H1 (cell line): ENCODE measurements at regions not wholly inside any gene's neighbourhood (a gene's known extent, or its start where the extent isn't known, plus 50 kb on each side); places are given as distances from the start of the nearest gene placed in this dataset.

Source experiments
- CTCF ChIA-PET: fragments of 300-600 bp; sonication (Branson Sonifier 250); formaldehyde crosslinking; loops from one replicate; lab custom pipeline; 2021; ENCODE audit not compliant: partially characterized antibody; lab: Charles Lee
- POLR2A ChIA-PET: fragments of 300-600 bp; sonication (Branson Sonifier 250); formaldehyde crosslinking; loops from one replicate; lab custom pipeline; 2021; ENCODE audit warnings: inconsistent platforms; ENCODE audit not compliant: partially characterized antibody; lab: Charles Lee
- DNase-seq, 2 experiments: peaks; one replicate each; pipeline versions ENCODE4 v3.0.0 to v3.0.0-alpha.2; 2010 to 2022; ENCODE audit warnings: low spot score in 2 of 2, low read depth in 1 of 2, mixed read lengths in 1 of 2
- FAIRE-seq: peaks from 2 replicates; lab custom pipeline; 2011; peaks lifted over from hg19 to GRCh38; lab: Jason Lieb, UNC
- H2AFZ ChIP-seq: 2 replicates; pipeline ENCODE4 v1.8.1; 2012; ENCODE audit warnings: low read length, inconsistent platforms
- H2AK5ac ChIP-seq: 2 replicates; pipeline ENCODE4 v1.6.1; 2013; ENCODE audit warnings: low read depth, low read length
- H2BK120ac ChIP-seq: replicated peaks from 2 replicates; pipeline ENCODE3; 2013; ENCODE audit warnings: low read depth, low read length, inconsistent platforms
- H2BK12ac ChIP-seq: 2 replicates; pipeline ENCODE4 v1.6.1; 2013; ENCODE audit warnings: low read depth, low read length
- H2BK15ac ChIP-seq: 2 replicates; pipeline ENCODE4 v1.6.1; 2013; ENCODE audit warnings: low read length
- H2BK20ac ChIP-seq: 2 replicates; pipeline ENCODE4 v1.6.1; 2013; ENCODE audit warnings: low read length
- H2BK5ac ChIP-seq: 2 replicates; pipeline ENCODE4 v1.6.1; 2013; ENCODE audit warnings: low read depth, low read length
- H3K14ac ChIP-seq: 2 replicates; pipeline ENCODE4 v1.6.1; 2013; ENCODE audit warnings: inconsistent platforms; ENCODE audit not compliant: insufficient read length
- H3K18ac ChIP-seq: 2 replicates; pipeline ENCODE4 v1.6.1; 2013; ENCODE audit warnings: low read length; ENCODE audit errors: extremely low read depth
- H3K23ac ChIP-seq: 2 replicates; pipeline ENCODE4 v1.6.1; 2013; ENCODE audit warnings: inconsistent platforms; ENCODE audit not compliant: insufficient read length
- H3K23me2 ChIP-seq: 2 replicates; pipeline ENCODE4 v1.6.1; 2013; ENCODE audit warnings: low read depth, low read length
- H3K27ac ChIP-seq: 2 replicates; pipeline ENCODE4 v1.6.1; 2011; ENCODE audit warnings: low read depth, low read length, inconsistent platforms
- H3K27me3 ChIP-seq, 4 experiments: replicated peaks in 1 of 4; 1 replicate in 1 of 4; 2 replicates in 3 of 4; pipeline versions ENCODE4 v1.6.1 to v1.8.1; 2011 to 2013; ENCODE audit warnings: low read length in 3 of 4, mild to moderate bottlenecking in 3 of 4, inconsistent platforms in 2 of 4, mixed read lengths in 2 of 4, moderate library complexity in 1 of 4; ENCODE audit not compliant: control insufficient read depth in 3 of 4, insufficient read depth in 3 of 4; ENCODE audit errors: extremely low read depth in 1 of 4
- H3K36me3 ChIP-seq, 4 experiments: 2 replicates each; pipeline versions ENCODE4 v1.6.1 to v1.8.1; 2011 to 2013; ENCODE audit warnings: mild to moderate bottlenecking in 4 of 4, low read length in 3 of 4, moderate library complexity in 2 of 4, control low read depth in 1 of 4, inconsistent platforms in 1 of 4; ENCODE audit not compliant: insufficient read depth in 4 of 4, control insufficient read depth in 2 of 4
- H3K4ac ChIP-seq: replicated peaks from 2 replicates; pipeline ENCODE3; 2013; ENCODE audit warnings: low read length, low read depth, mixed read lengths, inconsistent platforms; ENCODE audit not compliant: insufficient read length
- H3K4me1 ChIP-seq, 4 experiments: replicated peaks in 1 of 4; 1 replicate in 1 of 4; 2 replicates in 3 of 4; pipeline versions ENCODE4 v1.6.1 to v1.8.1; 2011 to 2013; ENCODE audit warnings: low read length in 3 of 4, inconsistent platforms in 2 of 4, mixed read lengths in 1 of 4; ENCODE audit not compliant: insufficient read depth in 4 of 4, control insufficient read depth in 3 of 4
- H3K4me2 ChIP-seq, 2 experiments: 2 replicates each; pipeline versions ENCODE4 v1.6.1 to v1.8.1; 2011 to 2013; ENCODE audit warnings: low read depth in 2 of 2, low read length in 2 of 2, control low read depth in 1 of 2, inconsistent platforms in 1 of 2, mild to moderate bottlenecking in 1 of 2; ENCODE audit not compliant: insufficient read depth in 1 of 2
- H3K4me3 ChIP-seq, 4 experiments: fragments of 200-600, 300-600 bp in 1 of 4; sonication (generic), shearing (Covaris generic), sonication (Bioruptor Twin) in 1 of 4; 2 replicates each; pipeline versions ENCODE4 v1.5.1 to v1.8.1; 2011 to 2016; ENCODE audit warnings: low read length in 4 of 4, low read depth in 3 of 4, control low read depth in 2 of 4, inconsistent platforms in 2 of 4, mild to moderate bottlenecking in 2 of 4, mixed read lengths in 1 of 4, moderate library complexity in 1 of 4; ENCODE audit not compliant: insufficient read depth in 2 of 4; ENCODE audit errors: extremely low read depth in 1 of 4
- H3K56ac ChIP-seq: replicated peaks from 2 replicates; pipeline ENCODE3; 2013; ENCODE audit warnings: low read depth, mild to moderate bottlenecking, mixed read lengths, low read length, inconsistent platforms; ENCODE audit not compliant: insufficient read length
- H3K79me1 ChIP-seq: 2 replicates; pipeline ENCODE4 v1.6.1; 2013; ENCODE audit warnings: low read depth, low read length, control low read depth
- H3K79me2 ChIP-seq, 2 experiments: 2 replicates each; pipeline versions ENCODE4 v1.6.1 to v1.8.1; 2012 to 2013; ENCODE audit warnings: low read length in 2 of 2, mild to moderate bottlenecking in 2 of 2, inconsistent platforms in 1 of 2; ENCODE audit not compliant: insufficient read depth in 2 of 2, control insufficient read depth in 1 of 2
- H3K9ac ChIP-seq, 4 experiments: replicated peaks in 1 of 4; 1 replicate in 1 of 4; 2 replicates in 3 of 4; pipeline versions ENCODE4 v1.6.1 to v1.8.1; 2011 to 2013; ENCODE audit warnings: low read depth in 3 of 4, low read length in 3 of 4, control low read depth in 2 of 4, mild to moderate bottlenecking in 2 of 4, moderate library complexity in 2 of 4, inconsistent platforms in 1 of 4; ENCODE audit errors: extremely low read depth in 1 of 4
- H3K9me3 ChIP-seq, 2 experiments: 2 replicates each; pipeline versions ENCODE4 v1.6.1 to v1.8.1; 2012 to 2013; ENCODE audit warnings: mild to moderate bottlenecking in 2 of 2, moderate library complexity in 2 of 2, control low read depth in 1 of 2, inconsistent platforms in 1 of 2, low read depth in 1 of 2, low read length in 1 of 2, mixed read lengths in 1 of 2; ENCODE audit not compliant: insufficient read depth in 2 of 2
- H4K20me1 ChIP-seq, 2 experiments: replicated peaks in 1 of 2; 2 replicates each; pipeline versions ENCODE3 to v1.8.1; 2011 to 2013; ENCODE audit warnings: inconsistent platforms in 2 of 2, low read length in 2 of 2, mild to moderate bottlenecking in 1 of 2; ENCODE audit not compliant: insufficient read depth in 2 of 2, control insufficient read depth in 1 of 2
- H4K5ac ChIP-seq: 2 replicates; pipeline ENCODE4 v1.6.1; 2013; ENCODE audit warnings: low read length, low read depth, mixed read lengths, inconsistent platforms; ENCODE audit not compliant: insufficient read length
- H4K8ac ChIP-seq: 2 replicates; pipeline ENCODE4 v1.8.0; 2013; ENCODE audit warnings: mild to moderate bottlenecking, moderate library complexity, low read length, inconsistent platforms; ENCODE audit not compliant: insufficient read depth; ENCODE audit errors: extremely low read depth
- H4K91ac ChIP-seq: replicated peaks from 2 replicates; pipeline ENCODE3; 2013; ENCODE audit warnings: low read length, mixed read lengths, inconsistent platforms; ENCODE audit not compliant: insufficient read length
- ASH2L ChIP-seq: fragments of 200-600, 300-600 bp; sonication (generic); IDR thresholded peaks from one replicate; pipeline ENCODE4 v1.7.1; 2017; ENCODE audit warnings: low read length
- BACH1 ChIP-seq: IDR thresholded peaks from 2 replicates; pipeline ENCODE4 v1.6.1; 2012; ENCODE audit warnings: low read length, improper control_type of control experiment
- BCL11A ChIP-seq, 2 experiments: IDR thresholded peaks; one replicate each; pipeline ENCODE4 v1.6.1; 2011; ENCODE audit warnings: low read depth in 2 of 2, low read length in 2 of 2, mild to moderate bottlenecking in 2 of 2
- EGR1 ChIP-seq: IDR thresholded peaks from 2 replicates; pipeline ENCODE4 v1.6.1; 2011; ENCODE audit warnings: low read depth, low read length, borderline replicate concordance
- GTF2F1 ChIP-seq: IDR thresholded peaks from 2 replicates; pipeline ENCODE4 v1.6.1; 2012; ENCODE audit warnings: low read depth, low read length, improper control_type of control experiment, borderline replicate concordance
- HDAC6 ChIP-seq: IDR thresholded peaks from one replicate; pipeline ENCODE4 v1.7.1; 2012; ENCODE audit warnings: low read depth, mild to moderate bottlenecking, inconsistent platforms, low read length, moderate library complexity
- KDM4A ChIP-seq: IDR thresholded peaks from one replicate; pipeline ENCODE4 v1.7.1; 2012; ENCODE audit warnings: low read depth, mild to moderate bottlenecking, moderate library complexity, low read length, inconsistent platforms; ENCODE audit not compliant: severe bottlenecking
- MAFK ChIP-seq: IDR thresholded peaks from 2 replicates; pipeline ENCODE4 v1.6.1; 2012; ENCODE audit warnings: low read depth, mild to moderate bottlenecking, improper control_type of control experiment, low read length
- POLR2A ChIP-seq, 2 experiments: IDR thresholded peaks; 1 replicate in 1 of 2; 2 replicates in 1 of 2; pipeline ENCODE4 v1.6.1; 2011; ENCODE audit warnings: low read depth in 2 of 2, low read length in 2 of 2, mild to moderate bottlenecking in 2 of 2; ENCODE audit errors: control extremely low read depth in 1 of 2
- POLR2AphosphoS5 ChIP-seq: IDR thresholded peaks from 2 replicates; pipeline ENCODE4 v1.6.1; 2011; ENCODE audit warnings: low read depth, low read length
- POU5F1 ChIP-seq: IDR thresholded peaks from 2 replicates; pipeline ENCODE4 v1.6.1; 2011; ENCODE audit warnings: low read depth, mild to moderate bottlenecking, low read length, moderate library complexity
- RBBP5 ChIP-seq: IDR thresholded peaks from 2 replicates; pipeline ENCODE4 v1.7.1; 2012; ENCODE audit warnings: low read depth, mild to moderate bottlenecking, inconsistent platforms, low read length, moderate library complexity, borderline replicate concordance
- TAF1 ChIP-seq: IDR thresholded peaks from 2 replicates; pipeline ENCODE4 v1.6.1; 2011; ENCODE audit warnings: mild to moderate bottlenecking, low read depth, low read length
- TCF12 ChIP-seq: IDR thresholded peaks from 2 replicates; pipeline ENCODE4 v1.6.1; 2011; ENCODE audit warnings: low read depth, mild to moderate bottlenecking, low read length
- WGBS, 2 experiments: shearing (Covaris generic) in 1 of 2; methylation state at CpG; one replicate each; pipeline versions ENCODE4 v1.1.6 to v1.1.7; 2013 to 2015; ENCODE audit warnings: low lambda C conversion rate in 2 of 2, mixed read lengths in 2 of 2, inconsistent platforms in 1 of 2, low coverage in 1 of 2, missing lambda C conversion rate in 1 of 2; ENCODE audit not compliant: insufficient replicate concordance in 2 of 2, insufficient coverage in 1 of 2, insufficient read length in 1 of 2; ENCODE audit errors: extremely low coverage in 1 of 2, missing lambda C conversion rate in 1 of 2; 5-methylcytosine and 5-hydroxymethylcytosine counted together
- TF ChIP-seq, protein P1 (sequence below): IDR thresholded peaks from 2 replicates; pipeline ENCODE4 v1.6.1; 2011; ENCODE audit warnings: low read depth, mild to moderate bottlenecking, low read length; ENCODE audit not compliant: insufficient read depth
- TF ChIP-seq, protein P2 (sequence below): IDR thresholded peaks from 2 replicates; pipeline ENCODE4 v1.6.1; 2012; ENCODE audit warnings: inconsistent platforms

DNA sequence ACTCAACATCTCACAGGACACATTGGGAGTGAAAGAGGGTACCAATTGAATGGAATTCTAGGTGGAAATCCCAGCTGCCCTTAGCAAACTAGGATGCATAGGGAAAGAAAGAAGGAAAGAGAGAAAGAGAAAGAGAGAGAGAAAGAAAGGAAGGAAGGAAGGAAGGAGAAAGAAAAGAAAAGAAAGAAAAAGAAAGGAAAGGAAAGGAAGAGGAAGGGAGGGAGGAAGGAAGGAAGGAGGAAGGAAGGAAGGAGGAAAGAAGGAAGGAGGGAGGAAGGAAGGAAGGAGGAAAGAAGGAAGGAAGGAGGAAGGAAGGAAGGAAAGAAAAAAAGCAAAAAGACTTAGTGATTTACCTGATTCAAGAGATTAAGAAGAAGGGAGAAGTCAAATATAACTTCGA is 143.9 kb downstream of the SS18 start:
- H3K9me3 ChIP-seq = 0 out of 4 replicates have a peak, but pooled peaks cover 0 to 4% of the 10 kb centered on the region in 2 experiments
- H3K23me2 ChIP-seq = no peaks in the 10 kb centered on the region
- FAIRE-seq = no peak
- WGBS, 2 experiments = 88% methylated on average over 1 of the region's 1 CpG; no CpG with 5 or more reads in 1 of the 2 experiments
- no peak overlapping the region for H3K14ac ChIP-seq
- H3K27me3 ChIP-seq = no peaks in the 10 kb centered on the region
- H2BK15ac ChIP-seq = no peak overlapping the region
- no peak overlapping the region for H3K56ac ChIP-seq
- no peak overlapping the region for H3K4me3 ChIP-seq
- no peaks in the 10 kb centered on the region for H4K20me1 ChIP-seq
- H3K18ac ChIP-seq = no peak overlapping the region
- H3K27ac ChIP-seq = no peak overlapping the region
- H3K79me1 ChIP-seq = no peaks in the 10 kb centered on the region
- no peaks in the 10 kb centered on the region for H3K36me3 ChIP-seq
- H2BK120ac ChIP-seq = no peak overlapping the region
- no peak overlapping the region for H2AK5ac ChIP-seq
- no peak overlapping the region for H3K23ac ChIP-seq
- H3K4me1 ChIP-seq = no peaks in the 10 kb centered on the region
- H3K9ac ChIP-seq = no peak overlapping the region
- ChIA-PET CTCF (no interaction called here), POLR2A (no interaction called here)
- H2BK20ac ChIP-seq = no peak overlapping the region
- H3K79me2 ChIP-seq = no peaks in the 10 kb centered on the region
- no peak overlapping the region for H4K91ac ChIP-seq
- no peak overlapping the region for H2BK12ac ChIP-seq
- no peak overlapping the region for H3K4ac ChIP-seq
- H4K5ac ChIP-seq = no peak overlapping the region
- no peak overlapping the region for H4K8ac ChIP-seq
- H2BK5ac ChIP-seq = no peak overlapping the region
- H3K4me2 ChIP-seq = no peak overlapping the region
- no peak overlapping the region for H2AFZ ChIP-seq
- no peak for DNase-seq
- no peak for TF ChIP-seq BCL11A (IDR thresholded peaks at IDR 0.05; ENCODE audit: low read depth in 2 of 2, low read length in 2 of 2)
- TF ChIP-seq RBBP5 = no peak
- TF ChIP-seq KDM4A = no peak
- no peak for TF ChIP-seq MAFK
- no peak for TF ChIP-seq TAF1
- no peak for TF ChIP-seq POLR2AphosphoS5
- no peak for TF ChIP-seq POU5F1
- no peak for TF ChIP-seq HDAC6
- TF ChIP-seq, protein P1, sequence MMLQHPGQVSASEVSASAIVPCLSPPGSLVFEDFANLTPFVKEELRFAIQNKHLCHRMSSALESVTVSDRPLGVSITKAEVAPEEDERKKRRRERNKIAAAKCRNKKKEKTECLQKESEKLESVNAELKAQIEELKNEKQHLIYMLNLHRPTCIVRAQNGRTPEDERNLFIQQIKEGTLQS = no peak
- TF ChIP-seq EGR1 = no peak
- no peak for TF ChIP-seq GTF2F1
- TF ChIP-seq, protein P2, sequence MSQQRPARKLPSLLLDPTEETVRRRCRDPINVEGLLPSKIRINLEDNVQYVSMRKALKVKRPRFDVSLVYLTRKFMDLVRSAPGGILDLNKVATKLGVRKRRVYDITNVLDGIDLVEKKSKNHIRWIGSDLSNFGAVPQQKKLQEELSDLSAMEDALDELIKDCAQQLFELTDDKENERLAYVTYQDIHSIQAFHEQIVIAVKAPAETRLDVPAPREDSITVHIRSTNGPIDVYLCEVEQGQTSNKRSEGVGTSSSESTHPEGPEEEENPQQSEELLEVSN = no peak
- no peak for TF ChIP-seq TCF12
- TF ChIP-seq BACH1 = no peak
- TF ChIP-seq ASH2L = no peak
- no peak for TF ChIP-seq POLR2A (IDR thresholded peaks at IDR 0.05; ENCODE audit: control extremely low read depth in 1 of 2, low read depth in 2 of 2, low read length in 2 of 2)
